Sigmoid colon (tissue), 4 donors: ENCODE measurements at regions not wholly inside any gene's neighbourhood (a gene's known extent, or its start where the extent isn't known, plus 50 kb on each side); places are given as distances from the start of the nearest gene placed in this dataset.

Experiments used
- EP300 ChIP-seq, 4 donors: sonication (generic); formaldehyde crosslinking; IDR thresholded peaks; one replicate each; pipeline ENCODE4 v1.6.1; 2017; ENCODE audit warnings: antibody characterized with exemption in 4 of 4
- TF ChIP-seq, protein P1 (sequence below), 4 experiments: fragments of 450-650 bp in 3 of 4; fragments of 200-600 bp in 1 of 4; IDR thresholded peaks; one replicate each; pipeline ENCODE4 v1.5.1; 2016 to 2019; ENCODE audit warnings: antibody characterized with exemption in 4 of 4, mild to moderate bottlenecking in 3 of 4, moderate library complexity in 2 of 4

DNA sequence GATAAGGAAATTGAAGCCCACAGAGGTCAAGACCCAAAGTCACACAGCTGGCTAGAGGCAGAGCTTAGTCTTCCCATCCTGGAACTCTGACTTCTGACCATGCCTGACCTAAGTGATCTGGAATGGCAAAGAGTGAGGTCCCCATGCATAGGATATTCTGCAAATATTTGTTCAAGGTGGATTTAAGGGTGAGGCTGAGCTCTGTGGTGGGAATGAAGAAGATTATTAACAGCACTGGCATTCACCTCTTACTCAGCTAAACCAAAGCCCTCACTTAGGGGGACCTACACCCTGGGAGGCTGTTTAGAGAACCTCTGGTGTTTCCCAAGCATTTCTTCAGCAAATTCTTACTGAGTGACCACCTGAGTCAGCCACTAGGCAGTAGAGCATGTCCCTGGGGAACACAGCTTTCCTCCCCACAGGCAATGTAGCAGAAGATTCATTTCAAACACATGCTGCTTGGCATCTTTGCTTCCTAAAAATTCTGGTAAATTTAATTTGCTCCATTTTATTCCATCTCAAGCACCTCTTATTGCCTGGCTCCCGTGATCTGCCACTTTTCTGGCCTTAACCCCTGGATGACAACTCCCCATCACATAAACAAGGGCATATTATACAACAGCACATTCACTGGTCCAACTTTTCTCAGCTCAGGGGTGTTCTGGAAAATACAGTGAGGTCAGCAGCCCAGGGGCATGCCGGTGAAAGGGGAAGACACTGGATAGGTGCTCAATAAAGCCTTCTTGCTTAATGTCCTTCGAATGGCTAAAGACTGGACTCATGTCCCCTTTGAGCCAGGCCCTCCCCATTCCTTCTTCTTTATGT is 176.0 kb downstream of the ABHD5 start:
- TF ChIP-seq, protein P1, sequence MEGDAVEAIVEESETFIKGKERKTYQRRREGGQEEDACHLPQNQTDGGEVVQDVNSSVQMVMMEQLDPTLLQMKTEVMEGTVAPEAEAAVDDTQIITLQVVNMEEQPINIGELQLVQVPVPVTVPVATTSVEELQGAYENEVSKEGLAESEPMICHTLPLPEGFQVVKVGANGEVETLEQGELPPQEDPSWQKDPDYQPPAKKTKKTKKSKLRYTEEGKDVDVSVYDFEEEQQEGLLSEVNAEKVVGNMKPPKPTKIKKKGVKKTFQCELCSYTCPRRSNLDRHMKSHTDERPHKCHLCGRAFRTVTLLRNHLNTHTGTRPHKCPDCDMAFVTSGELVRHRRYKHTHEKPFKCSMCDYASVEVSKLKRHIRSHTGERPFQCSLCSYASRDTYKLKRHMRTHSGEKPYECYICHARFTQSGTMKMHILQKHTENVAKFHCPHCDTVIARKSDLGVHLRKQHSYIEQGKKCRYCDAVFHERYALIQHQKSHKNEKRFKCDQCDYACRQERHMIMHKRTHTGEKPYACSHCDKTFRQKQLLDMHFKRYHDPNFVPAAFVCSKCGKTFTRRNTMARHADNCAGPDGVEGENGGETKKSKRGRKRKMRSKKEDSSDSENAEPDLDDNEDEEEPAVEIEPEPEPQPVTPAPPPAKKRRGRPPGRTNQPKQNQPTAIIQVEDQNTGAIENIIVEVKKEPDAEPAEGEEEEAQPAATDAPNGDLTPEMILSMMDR (IDR thresholded peaks at IDR 0.05) = no peak
- TF ChIP-seq EP300 (IDR thresholded peaks at IDR 0.05) = no peak
